Esophagus muscularis mucosa (tissue), 4 donors: ENCODE measurements at regions not wholly inside any gene's neighbourhood (a gene's known extent, or its start where the extent isn't known, plus 50 kb on each side); places are given as distances from the start of the nearest gene placed in this dataset.

Experiments used
- DNase-seq: peaks from one replicate; pipeline ENCODE4 v3.0.0-alpha.2; 2017; ENCODE audit errors: extremely low spot score
- H3K27ac ChIP-seq, 4 donors: fragments of 200-600 bp; sonication (generic); replicated peaks in 1 of 4; 1 replicate in 3 of 4; 2 replicates in 1 of 4; pipeline ENCODE4 v1.5.1; 2016 to 2019; ENCODE audit warnings: mild to moderate bottlenecking in 1 of 4
- H3K27me3 ChIP-seq, 4 donors: fragments of 200-600 bp; sonication (generic); one replicate each; pipeline versions ENCODE4 v1.5.1 to v1.6.0; 2016 to 2019
- H3K36me3 ChIP-seq, 4 donors: fragments of 200-600 bp; sonication (generic); one replicate each; pipeline ENCODE4 v1.5.1; 2016 to 2019
- H3K4me1 ChIP-seq, 4 donors: fragments of 200-600 bp; sonication (generic); one replicate each; pipeline ENCODE4 v1.5.1; 2016 to 2019
- H3K4me3 ChIP-seq, 4 donors: fragments of 200-600 bp; sonication (generic); 1 replicate in 2 of 4; 2 replicates in 2 of 4; pipeline ENCODE4 v1.5.1; 2016 to 2019; ENCODE audit warnings: mild to moderate bottlenecking in 4 of 4, moderate library complexity in 1 of 4
- H3K9me3 ChIP-seq, 4 donors: fragments of 200-600 bp; sonication (generic); 1 replicate in 3 of 4; 2 replicates in 1 of 4; pipeline ENCODE4 v1.5.1; 2016 to 2019
- CTCF ChIP-seq, 3 experiments: fragments of 200-600 bp in 2 of 3; fragments of 450-650 bp in 1 of 3; sonication (generic) in 2 of 3; IDR thresholded peaks; one replicate each; pipeline ENCODE4 v1.5.1; 2017 to 2019; ENCODE audit warnings: antibody characterized with exemption in 3 of 3, mild to moderate bottlenecking in 2 of 3, moderate library complexity in 1 of 3
- EP300 ChIP-seq: sonication (generic); formaldehyde crosslinking; IDR thresholded peaks from one replicate; pipeline ENCODE4 v1.6.1; 2017; ENCODE audit warnings: antibody characterized with exemption
- POLR2A ChIP-seq: fragments of 450-650 bp; IDR thresholded peaks from one replicate; pipeline ENCODE4 v1.6.1; 2017; ENCODE audit warnings: antibody characterized with exemption, moderate library complexity, mild to moderate bottlenecking, low read depth
- POLR2AphosphoS5 ChIP-seq, 2 donors: sonication (generic); formaldehyde crosslinking; IDR thresholded peaks; one replicate each; pipeline ENCODE4 v1.6.1; 2017; ENCODE audit warnings: antibody characterized with exemption in 2 of 2
- WGBS: methylation state at CpG from one replicate; pipeline ENCODE4 v1.1.5; 2018; 5-methylcytosine and 5-hydroxymethylcytosine counted together
- intact Hi-C: fragments of 100-400 bp; cut with DNase I; formaldehyde crosslinking; loops from one replicate; pipeline ENCODE4 v1.15.1; 2023

GRCh38 chr2:76447294-76447693 lies 736.6 kb upstream of the GCFC2 start:
- no peak overlapping the region for H3K27ac ChIP-seq
- intact Hi-C loops = no loop called here
- no peaks in the 10 kb centered on the region for H3K4me1 ChIP-seq
- 70% methylated on average over 3 of the region's 3 CpGs for WGBS
- no peak for DNase-seq
- no peaks in the 10 kb centered on the region for H3K27me3 ChIP-seq
- H3K4me3 ChIP-seq = no peak overlapping the region
- no peaks in the 10 kb centered on the region for H3K36me3 ChIP-seq
- no peaks in the 10 kb centered on the region for H3K9me3 ChIP-seq
- TF ChIP-seq POLR2A (no peak), EP300 (no peak), POLR2AphosphoS5 (IDR thresholded peaks at IDR 0.05) (no peak), CTCF (IDR thresholded peaks at IDR 0.05) (no peak)

GRCh38 chr2:76446872-76447271 lies 736.2 kb upstream of the GCFC2 start:
- intact Hi-C loops = no loop called here
- H3K36me3 ChIP-seq = no peaks in the 10 kb centered on the region
- no peak overlapping the region for H3K4me3 ChIP-seq
- DNase-seq = no peak
- TF ChIP-seq CTCF (IDR thresholded peaks at IDR 0.05) (no peak), EP300 (no peak), POLR2AphosphoS5 (IDR thresholded peaks at IDR 0.05) (no peak)
- no peaks in the 10 kb centered on the region for H3K27me3 ChIP-seq
- no peaks in the 10 kb centered on the region for H3K9me3 ChIP-seq
- no peak overlapping the region for H3K27ac ChIP-seq
- no peaks in the 10 kb centered on the region for H3K4me1 ChIP-seq

GRCh38 chr2:76445880-76446279 lies 735.2 kb upstream of the GCFC2 start:
- intact Hi-C loops = no loop called here
- TF ChIP-seq EP300 = no peak
- no peak for TF ChIP-seq POLR2AphosphoS5 (IDR thresholded peaks at IDR 0.05)
- Histone ChIP-seq H3K9me3 (no peaks in the 10 kb centered on the region), H3K27me3 (no peaks in the 10 kb centered on the region), H3K36me3 (no peaks in the 10 kb centered on the region), H3K4me3 (no peak overlapping the region), H3K27ac (no peak overlapping the region), H3K4me1 (no peaks in the 10 kb centered on the region)
- 76% methylated on average over 3 of the region's 3 CpGs for WGBS
- no peak for DNase-seq

GRCh38 chr2:76444732-76445131 lies 734.0 kb upstream of the GCFC2 start:
- 86% methylated on average over 3 of the region's 3 CpGs for whole genome bisulfite sequencing
- TF ChIP-seq EP300 (no peak), POLR2A (no peak), CTCF (IDR thresholded peaks at IDR 0.05) (no peak), POLR2AphosphoS5 (IDR thresholded peaks at IDR 0.05) (no peak)

GRCh38 chr2:76437564-76437963 lies 726.8 kb upstream of the GCFC2 start:
- no peak for DNase-seq
- no peaks in the 10 kb centered on the region for H3K36me3 ChIP-seq
- TF ChIP-seq POLR2A (no peak), CTCF (IDR thresholded peaks at IDR 0.05) (no peak), EP300 (no peak), POLR2AphosphoS5 (IDR thresholded peaks at IDR 0.05) (no peak)
- no peaks in the 10 kb centered on the region for H3K4me1 ChIP-seq
- H3K4me3 ChIP-seq = no peak overlapping the region
- no peaks in the 10 kb centered on the region for H3K27me3 ChIP-seq
- H3K9me3 ChIP-seq = no peaks in the 10 kb centered on the region
- H3K27ac ChIP-seq = no peak overlapping the region
- intact Hi-C loops = no loop called here
- 89% methylated on average over 3 of the region's 3 CpGs for WGBS

More at GRCh38 chr2:76444732-76445131, 734.0 kb upstream of the GCFC2 start:
- Histone ChIP-seq H3K27me3 (no peaks in the 10 kb centered on the region), H3K27ac (no peak overlapping the region), H3K9me3 (no peaks in the 10 kb centered on the region), H3K36me3 (no peaks in the 10 kb centered on the region), H3K4me3 (no peak overlapping the region), H3K4me1 (no peaks in the 10 kb centered on the region)
- intact Hi-C loops = no loop called here
- no peak for DNase-seq
